Mesothelial cell of epicardium (in vitro differentiated cells): ENCODE measurements at regions not wholly inside any gene's neighbourhood (a gene's known extent, or its start where the extent isn't known, plus 50 kb on each side); places are given as distances from the start of the nearest gene placed in this dataset.

Experiments used
- DNase-seq, 2 experiments: peaks; one replicate each; pipeline ENCODE4 v3.0.0; 2021; ENCODE audit warnings: low spot score in 2 of 2; ENCODE audit not compliant: unreplicated experiment in 2 of 2
- H3K27ac Mint-ChIP-seq: 2 replicates; pipeline ENCODE4 v1.8.0; 2021; ENCODE audit warnings: mixed read lengths
- H3K27me3 Mint-ChIP-seq: 2 replicates; pipeline ENCODE4 v1.8.0; 2021; ENCODE audit warnings: low read depth, mixed read lengths
- H3K36me3 Mint-ChIP-seq: 2 replicates; pipeline ENCODE4 v1.8.0; 2021; ENCODE audit warnings: mixed read lengths
- H3K4me1 Mint-ChIP-seq: 2 replicates; pipeline ENCODE4 v1.8.0; 2021; ENCODE audit warnings: mixed read lengths
- H3K4me3 Mint-ChIP-seq: 2 replicates; pipeline ENCODE4 v1.8.0; 2021; ENCODE audit warnings: mild to moderate bottlenecking, moderate library complexity, mixed read lengths
- H3K9me3 Mint-ChIP-seq: 2 replicates; pipeline ENCODE4 v1.8.0; 2021; ENCODE audit warnings: mixed read lengths
- CTCF ChIP-seq: fragments of 200-600 bp; sonication (generic); IDR thresholded peaks from one replicate; pipeline ENCODE4 v1.5.0; 2021; ENCODE audit warnings: antibody characterized with exemption; ENCODE audit not compliant: unreplicated experiment

DNA sequence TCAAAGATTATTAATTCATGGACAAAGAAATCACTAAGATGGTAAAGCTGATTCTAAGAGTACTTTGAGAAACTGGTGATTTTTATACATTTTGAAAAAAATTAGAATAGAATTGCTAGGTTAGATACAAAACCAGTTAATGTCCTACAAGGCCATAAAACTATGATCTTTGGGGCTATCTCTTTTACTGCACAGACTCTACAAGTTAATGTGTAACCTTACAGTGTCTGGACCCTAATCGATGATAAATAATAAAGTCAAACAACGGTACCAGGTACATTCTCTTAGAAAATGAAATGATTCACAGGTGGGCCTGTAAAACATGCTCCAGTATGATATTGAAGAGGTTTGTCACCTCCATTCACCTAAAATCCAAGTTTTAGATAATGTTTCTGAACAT, 199.8 kb upstream of the LYZL1 start:
- Mint-ChIP-seq H3K4me3 (no peak overlapping the region), H3K27me3 (no peaks in the 10 kb centered on the region), H3K4me1 (no peaks in the 10 kb centered on the region), H3K36me3 (peaks cover 10% of the 10 kb centered on the region), H3K9me3 (peaks cover 19% of the 10 kb centered on the region), H3K27ac (no peak overlapping the region)
- DNase-seq, result no peak
- TF ChIP-seq CTCF, result no peak

GRCh38 chr10:29096303-29096824, 192.5 kb upstream of the LYZL1 start:
- DNase-seq, result no peak
- peaks cover 7% of the 10 kb centered on the region for H3K36me3 Mint-ChIP-seq
- H3K27me3 Mint-ChIP-seq, result no peaks in the 10 kb centered on the region
- no peak for TF ChIP-seq CTCF
- no peak overlapping the region for H3K27ac Mint-ChIP-seq
- peaks cover 11% of the 10 kb centered on the region for H3K9me3 Mint-ChIP-seq
- H3K4me1 Mint-ChIP-seq, result peaks cover 22% of the 10 kb centered on the region
- no peak overlapping the region for H3K4me3 Mint-ChIP-seq

DNA sequence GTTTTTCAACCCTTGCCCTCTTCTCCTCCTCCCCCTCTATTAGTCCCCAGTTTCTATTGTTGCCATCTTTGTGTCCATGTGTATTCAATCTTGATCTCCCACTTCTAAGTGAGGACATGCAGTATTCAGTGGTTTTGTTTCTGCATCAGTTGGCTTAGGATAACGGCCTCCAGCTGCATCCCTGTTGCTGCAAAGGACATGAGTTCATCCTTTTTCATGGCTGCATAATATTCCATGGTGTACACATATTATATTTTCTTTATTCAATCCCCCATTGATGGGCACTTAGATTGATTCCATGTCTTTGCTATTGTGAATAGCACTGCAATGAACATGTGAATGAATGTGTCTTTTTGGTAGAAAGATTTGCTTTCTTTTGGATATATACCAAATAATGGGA, 190.4 kb upstream of the LYZL1 start:
- TF ChIP-seq CTCF, result no peak
- peaks cover 4% of the 10 kb centered on the region for H3K36me3 Mint-ChIP-seq
- H3K27ac Mint-ChIP-seq, result no peak overlapping the region

GRCh38 chr10:29099001-29099400, 189.9 kb upstream of the LYZL1 start:
- peaks cover 1% of the 10 kb centered on the region for H3K9me3 Mint-ChIP-seq
- H3K36me3 Mint-ChIP-seq, result peaks cover 1% of the 10 kb centered on the region
- no peak for TF ChIP-seq CTCF
- peak overlapping the region; percentile 57 for H3K27ac Mint-ChIP-seq
- peaks cover 41% of the 10 kb centered on the region for H3K4me1 Mint-ChIP-seq
- H3K4me3 Mint-ChIP-seq, result no peak overlapping the region
- DNase-seq, result no peak
- H3K27me3 Mint-ChIP-seq, result no peaks in the 10 kb centered on the region

More for the DNA sequence above, 190.4 kb upstream of the LYZL1 start:
- Mint-ChIP-seq H3K27me3 (no peaks in the 10 kb centered on the region), H3K9me3 (peaks cover 5% of the 10 kb centered on the region), H3K4me1 (peaks cover 40% of the 10 kb centered on the region), H3K4me3 (no peak overlapping the region)
- no peak for DNase-seq

- no peak for DNase-seq
- Mint-ChIP-seq H3K27me3 (no peaks in the 10 kb centered on the region), H3K4me3 (no peak overlapping the region), H3K4me1 (peaks cover 45% of the 10 kb centered on the region), H3K36me3 (no peaks in the 10 kb centered on the region), H3K9me3 (no peaks in the 10 kb centered on the region), H3K27ac (peak overlapping the region; percentile 57)
- no peak for TF ChIP-seq CTCF
Observed at GRCh38 chr10:29099415-29099814, 189.5 kb upstream of the LYZL1 start.

- TF ChIP-seq CTCF, result no peak
- Mint-ChIP-seq H3K27ac (peak overlapping the region; percentile 36), H3K27me3 (no peaks in the 10 kb centered on the region), H3K4me1 (peaks cover 55% of the 10 kb centered on the region), H3K4me3 (no peak overlapping the region), H3K9me3 (no peaks in the 10 kb centered on the region), H3K36me3 (no peaks in the 10 kb centered on the region)
- DNase-seq, result no peak
Observed at GRCh38 chr10:29100505-29100904, 188.4 kb upstream of the LYZL1 start.
